VCaP (cell line): ENCODE measurements at regions not wholly inside any gene's neighbourhood (a gene's known extent, or its start where the extent isn't known, plus 50 kb on each side); places are given as distances from the start of the nearest gene placed in this dataset.

Experiments
- H3K27ac ChIP-seq: fragments of 450-650 bp; 2 replicates; pipeline ENCODE4 v1.5.1; 2017
- CTCF ChIP-seq: fragments of 450-650 bp; conservative IDR thresholded peaks from 2 replicates; pipeline ENCODE4 v1.5.1; 2017; ENCODE audit warnings: mild to moderate bottlenecking, moderate library complexity

DNA sequence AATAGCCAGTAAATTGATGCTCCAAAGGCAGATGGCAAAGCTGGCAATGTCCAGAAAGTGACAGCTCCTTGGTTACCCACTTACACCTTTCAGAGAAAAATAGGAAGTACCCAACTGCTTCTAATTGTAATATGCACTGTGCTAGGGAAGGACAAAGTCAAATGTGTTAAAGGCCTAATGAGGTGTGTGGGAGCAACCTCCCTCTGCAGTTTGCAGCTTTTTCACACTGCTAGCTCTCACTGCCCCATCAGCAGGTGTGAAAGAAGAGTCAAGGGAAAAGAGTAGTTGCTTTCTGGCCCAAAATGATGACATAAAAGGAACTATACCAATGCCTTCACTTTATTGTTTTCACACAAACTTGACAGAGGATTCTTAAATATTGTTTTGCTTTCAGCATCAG lies 284.1 kb upstream of the SETBP1 start:
- TF ChIP-seq CTCF = no peak
- H3K27ac ChIP-seq = no peak overlapping the region

DNA sequence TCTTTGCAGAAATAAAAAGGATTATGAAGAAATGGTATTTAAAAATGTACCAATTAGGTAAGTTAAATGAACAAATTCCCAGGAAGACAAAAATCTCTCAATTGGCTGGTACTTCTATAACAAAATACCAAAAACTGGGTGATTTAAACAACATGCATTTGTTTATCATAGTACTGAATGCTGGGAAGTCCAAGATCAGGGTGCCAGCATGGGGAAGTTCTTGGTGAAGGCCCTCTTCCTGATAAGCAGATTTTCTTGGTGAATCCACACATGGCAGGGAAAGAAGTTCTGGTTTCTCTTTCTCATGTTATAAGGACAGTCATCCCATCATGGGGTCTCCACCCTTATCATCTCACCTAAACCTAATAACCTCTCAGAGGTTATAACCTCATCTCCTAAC lies 271.6 kb upstream of the SETBP1 start:
- TF ChIP-seq CTCF = no peak
- no peak overlapping the region for H3K27ac ChIP-seq

GRCh38 chr18:44409515-44409914 lies 271.2 kb upstream of the SETBP1 start:
- no peak overlapping the region for H3K27ac ChIP-seq
- TF ChIP-seq CTCF = no peak

DNA sequence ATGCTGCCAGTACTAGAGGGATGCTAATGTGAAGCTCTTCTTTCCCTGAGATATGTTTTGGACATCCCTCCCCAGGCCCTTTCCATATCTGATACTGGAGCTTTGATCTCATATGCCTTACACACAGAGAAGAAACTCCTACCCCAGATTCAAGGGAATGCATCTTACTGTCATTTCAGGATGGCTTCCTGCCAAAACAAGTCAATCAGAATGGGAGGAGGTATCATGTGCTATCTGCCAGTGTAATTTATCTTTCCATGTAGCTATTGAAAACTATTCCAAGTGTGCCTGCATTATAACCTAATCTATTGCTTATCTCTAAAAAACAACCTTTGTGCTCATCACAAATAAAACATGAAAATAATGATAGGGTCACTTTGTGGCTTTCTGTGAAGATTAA lies 269.9 kb upstream of the SETBP1 start:
- no peak overlapping the region for H3K27ac ChIP-seq
- TF ChIP-seq CTCF = no peak

DNA sequence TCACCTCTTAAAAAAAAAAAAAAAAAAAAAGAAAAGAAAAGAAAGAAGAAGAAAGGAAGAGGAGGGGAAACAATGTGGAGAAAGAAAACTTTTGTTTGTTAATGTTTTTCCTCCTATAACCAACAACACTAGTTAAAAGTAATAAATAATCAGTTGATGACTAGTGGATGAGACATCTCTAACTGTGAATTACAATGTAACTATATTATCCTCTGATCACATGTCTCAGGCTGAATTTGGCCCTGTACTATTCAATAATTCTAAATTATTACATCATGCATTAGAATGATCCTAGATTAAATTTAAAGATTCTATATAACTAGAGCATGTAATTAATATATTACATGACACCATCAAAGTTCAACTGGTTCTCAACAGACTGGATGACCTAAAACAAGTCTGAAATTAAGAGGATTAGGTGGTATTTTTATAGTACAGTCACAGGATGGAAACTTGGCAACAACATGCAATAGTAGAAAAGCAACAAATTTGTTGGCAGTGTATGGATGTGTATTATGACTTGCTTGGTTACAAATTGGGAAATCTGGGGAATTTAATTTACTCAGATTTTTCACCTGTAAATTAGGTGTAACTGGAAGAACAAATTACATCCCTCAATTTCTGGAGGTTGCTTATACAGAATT lies 269.3 kb upstream of the SETBP1 start:
- no peak overlapping the region for H3K27ac ChIP-seq
- no peak for TF ChIP-seq CTCF

DNA sequence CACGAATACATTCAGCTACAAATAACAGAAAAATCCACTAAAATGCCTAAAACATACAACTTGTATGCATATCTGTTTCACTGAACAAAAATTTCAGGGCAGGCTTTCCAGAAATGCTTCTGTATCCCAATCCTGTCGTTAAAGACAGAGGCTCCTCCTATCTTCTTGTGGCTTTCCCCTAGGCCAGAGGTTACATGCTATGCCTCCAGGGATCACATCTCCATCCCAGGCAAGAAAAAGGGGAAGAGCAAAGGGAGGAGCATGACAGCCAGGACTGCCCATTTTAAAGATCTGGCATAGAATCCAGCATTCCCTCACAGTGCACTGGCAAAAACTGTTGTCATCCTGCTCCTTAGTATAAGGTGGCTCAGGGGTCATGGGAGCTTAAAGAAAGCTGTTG lies 268.7 kb upstream of the SETBP1 start:
- TF ChIP-seq CTCF = no peak
- H3K27ac ChIP-seq = no peak overlapping the region

DNA sequence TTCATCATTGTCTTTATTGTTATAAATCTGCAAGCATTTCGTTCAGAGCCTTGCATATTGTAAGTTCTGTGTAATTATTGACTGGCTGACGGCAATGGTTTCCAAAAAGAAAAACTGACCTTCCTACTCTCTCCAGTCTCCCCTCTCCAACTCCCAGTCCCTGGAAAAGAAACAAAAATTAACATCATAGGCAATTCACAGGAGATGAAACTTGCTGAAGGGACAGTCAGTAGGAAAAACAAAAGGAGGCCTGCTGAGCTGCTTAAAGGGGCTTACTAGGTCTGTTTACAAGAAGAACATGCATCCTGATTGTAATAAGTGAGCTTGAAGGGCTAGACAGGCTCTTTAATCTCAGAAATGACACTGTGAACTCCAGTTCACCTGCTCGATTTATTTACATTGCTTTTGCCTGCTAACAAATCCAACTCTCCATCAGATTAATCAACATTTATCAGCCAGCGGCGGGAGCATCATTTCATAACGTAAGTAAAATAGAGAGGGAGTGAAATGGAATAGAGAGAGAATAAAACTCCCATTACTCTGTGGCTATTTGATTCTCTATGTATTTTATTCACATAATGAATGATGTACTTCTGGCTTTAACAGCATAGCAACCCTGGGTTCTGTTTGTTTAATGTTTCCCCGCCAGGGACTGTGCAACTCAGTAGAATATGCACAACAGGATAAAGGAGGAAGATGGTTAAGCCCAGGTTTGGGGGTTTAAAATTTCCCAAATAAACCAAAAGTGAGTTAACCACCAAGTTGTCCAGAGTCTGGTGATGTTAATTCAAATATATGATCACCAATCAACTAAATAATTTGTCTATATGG lies 256.7 kb upstream of the SETBP1 start:
- TF ChIP-seq CTCF = no peak
- peak overlapping the region; percentile 8; the same call in 1 of the 2 replicates for H3K27ac ChIP-seq
